ENCODE measurements at regions not wholly inside any gene's neighbourhood (a gene's known extent, or its start where the extent isn't known, plus 50 kb on each side); places are given as distances from the start of the nearest gene placed in this dataset.
"Not testable (repeated sequence)": the region's sequence is repeated elsewhere in the genome, so short reads cannot be mapped to it uniquely, and the experiment has no call there.

DNA sequence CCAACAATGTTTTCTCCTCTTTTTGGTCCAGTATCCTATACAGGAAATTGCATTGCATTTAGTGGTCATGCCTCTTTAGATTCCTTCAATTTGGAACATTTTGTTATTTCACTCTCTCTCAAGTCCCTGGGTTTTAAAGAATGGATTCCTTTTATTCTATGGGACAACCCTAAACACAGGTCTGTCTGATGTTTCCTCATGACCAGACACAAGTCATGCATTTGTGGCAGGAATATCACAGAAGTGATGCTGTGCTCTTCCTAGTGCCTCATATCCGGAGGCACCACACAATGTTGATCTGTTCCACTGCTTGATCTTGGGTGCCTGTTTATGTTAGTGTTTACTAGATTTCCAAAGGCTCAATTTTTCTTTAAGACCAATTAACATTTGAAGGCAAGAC lies 69.7 kb upstream of the H2AZ1 start:
- TF ChIP-seq ZFX (IDR thresholded peaks at IDR 0.05) = no peak
- TF ChIP-seq, protein P1, sequence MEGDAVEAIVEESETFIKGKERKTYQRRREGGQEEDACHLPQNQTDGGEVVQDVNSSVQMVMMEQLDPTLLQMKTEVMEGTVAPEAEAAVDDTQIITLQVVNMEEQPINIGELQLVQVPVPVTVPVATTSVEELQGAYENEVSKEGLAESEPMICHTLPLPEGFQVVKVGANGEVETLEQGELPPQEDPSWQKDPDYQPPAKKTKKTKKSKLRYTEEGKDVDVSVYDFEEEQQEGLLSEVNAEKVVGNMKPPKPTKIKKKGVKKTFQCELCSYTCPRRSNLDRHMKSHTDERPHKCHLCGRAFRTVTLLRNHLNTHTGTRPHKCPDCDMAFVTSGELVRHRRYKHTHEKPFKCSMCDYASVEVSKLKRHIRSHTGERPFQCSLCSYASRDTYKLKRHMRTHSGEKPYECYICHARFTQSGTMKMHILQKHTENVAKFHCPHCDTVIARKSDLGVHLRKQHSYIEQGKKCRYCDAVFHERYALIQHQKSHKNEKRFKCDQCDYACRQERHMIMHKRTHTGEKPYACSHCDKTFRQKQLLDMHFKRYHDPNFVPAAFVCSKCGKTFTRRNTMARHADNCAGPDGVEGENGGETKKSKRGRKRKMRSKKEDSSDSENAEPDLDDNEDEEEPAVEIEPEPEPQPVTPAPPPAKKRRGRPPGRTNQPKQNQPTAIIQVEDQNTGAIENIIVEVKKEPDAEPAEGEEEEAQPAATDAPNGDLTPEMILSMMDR (conservative IDR thresholded peaks at IDR 0.05) = no peak
- H3K27ac ChIP-seq = no peak overlapping the region

DNA sequence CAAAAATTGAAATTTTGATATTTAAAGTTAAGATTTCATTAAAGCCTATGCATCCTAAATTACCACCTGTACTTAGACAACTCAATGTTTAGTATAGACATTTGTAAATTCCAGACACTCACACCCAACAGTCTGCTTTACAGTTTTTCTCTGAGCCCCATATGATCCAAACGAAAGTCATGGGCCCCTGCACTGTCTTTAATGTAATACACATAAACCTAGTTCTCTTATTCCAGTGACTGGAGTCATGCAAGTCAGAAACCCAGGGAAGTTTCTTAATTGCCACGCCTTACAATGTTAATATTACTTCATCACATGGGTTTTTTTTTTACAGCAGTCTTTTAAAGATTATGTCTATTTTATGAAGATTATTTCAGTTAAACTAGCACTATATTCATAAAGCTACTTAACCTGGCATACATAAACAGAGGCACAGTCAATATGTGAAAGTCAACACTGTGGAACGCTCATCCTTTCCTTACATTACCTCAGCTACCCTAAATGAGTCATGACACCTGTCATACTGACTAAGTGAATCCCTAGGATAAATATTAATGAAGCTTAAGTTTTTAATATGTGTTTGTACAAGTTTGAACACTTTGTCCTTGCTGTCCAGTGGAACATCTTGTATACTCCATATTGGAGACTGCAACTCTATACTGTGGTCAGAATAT lies 67.7 kb upstream of the H2AZ1 start:
- no peak overlapping the region for H3K27ac ChIP-seq
- TF ChIP-seq ZFX (IDR thresholded peaks at IDR 0.05) = no peak
- TF ChIP-seq, protein P1 (conservative IDR thresholded peaks at IDR 0.05) = no peak

DNA sequence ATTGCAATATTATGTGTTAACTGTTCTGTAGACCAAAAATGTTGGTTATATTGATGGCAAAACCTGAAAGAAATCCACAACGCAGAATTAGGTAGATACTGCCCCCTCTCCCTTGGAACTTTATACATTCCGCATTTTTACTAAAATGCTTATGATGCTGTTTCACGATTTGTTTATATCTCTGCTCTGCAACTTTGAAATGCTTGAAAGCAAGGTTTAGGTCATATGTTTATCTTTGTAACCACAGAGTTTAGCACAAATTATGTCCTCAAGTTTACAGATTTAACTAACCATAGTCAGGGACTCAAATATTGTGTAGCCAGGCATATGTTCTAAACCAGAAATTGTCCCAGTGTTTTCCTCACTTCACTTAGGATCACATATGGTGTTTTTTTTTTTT lies 66.1 kb upstream of the H2AZ1 start:
- H3K27ac ChIP-seq = peak overlapping the region; percentile 17; the same call in 1 of the 2 replicates
- TF ChIP-seq, protein P1 (conservative IDR thresholded peaks at IDR 0.05) = no peak
- TF ChIP-seq ZFX (IDR thresholded peaks at IDR 0.05) = no peak

DNA sequence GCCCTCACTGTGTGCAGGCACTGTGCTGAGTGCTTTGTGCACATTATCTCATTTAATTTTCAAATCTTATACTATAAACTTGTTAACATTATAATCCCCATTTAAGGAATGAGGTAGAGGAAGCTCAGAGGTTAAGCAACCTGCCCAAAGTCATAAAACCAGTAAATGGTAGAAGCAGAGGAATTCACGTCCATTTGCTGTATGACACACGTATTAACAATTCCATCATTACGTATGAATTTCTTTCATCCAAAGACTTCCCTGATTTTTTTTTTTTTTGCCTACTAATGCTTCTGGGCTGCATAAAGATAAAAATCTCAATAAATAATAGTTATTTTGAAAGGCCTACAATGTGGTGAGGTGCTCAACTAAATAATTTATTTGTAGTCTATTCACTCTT lies 64.5 kb upstream of the H2AZ1 start:
- no peak overlapping the region for H3K27ac ChIP-seq
- TF ChIP-seq, protein P1 (conservative IDR thresholded peaks at IDR 0.05) = no peak
- no peak for TF ChIP-seq ZFX (IDR thresholded peaks at IDR 0.05)

DNA sequence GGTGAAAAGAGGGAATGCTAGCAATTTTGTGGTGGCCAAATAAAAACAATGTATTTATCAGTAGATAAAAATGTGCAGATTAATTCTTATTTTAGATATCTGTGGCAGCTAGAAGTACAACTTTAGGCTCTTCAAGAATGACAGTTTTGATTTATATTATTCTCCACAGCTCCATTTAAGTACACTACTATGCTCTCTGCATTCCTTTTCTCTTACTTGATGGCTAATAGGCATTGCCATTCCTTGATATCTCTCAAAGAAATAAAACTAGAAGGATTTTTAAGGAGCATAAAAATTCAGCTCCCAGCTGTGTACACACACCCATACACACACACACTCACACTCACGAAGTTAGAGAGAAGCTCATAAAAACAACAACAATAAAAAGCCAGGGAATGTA lies 59.4 kb upstream of the H2AZ1 start:
- no peak overlapping the region for H3K27ac ChIP-seq
- TF ChIP-seq, protein P1 (conservative IDR thresholded peaks at IDR 0.05) = no peak
- TF ChIP-seq ZFX (IDR thresholded peaks at IDR 0.05) = no peak

DNA sequence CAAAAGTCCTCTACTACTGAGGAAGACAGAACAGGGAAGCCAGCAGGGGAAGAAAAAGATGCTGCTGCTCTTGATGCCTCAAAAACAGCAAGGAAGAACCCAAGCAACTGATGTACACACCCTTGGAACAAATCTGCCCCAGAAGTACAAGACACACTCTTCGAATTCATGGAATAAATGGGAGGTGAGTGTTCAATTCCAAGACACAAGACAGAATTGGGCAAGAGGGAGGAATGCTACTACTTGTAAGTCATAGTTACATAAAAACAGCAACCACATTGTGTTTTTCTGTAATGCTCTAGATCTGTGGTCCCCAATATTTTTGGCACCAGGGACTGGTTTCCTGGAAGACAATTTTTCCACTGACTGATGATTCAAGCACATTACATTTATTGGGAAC lies 58.0 kb upstream of the H2AZ1 start:
- TF ChIP-seq, protein P1 (conservative IDR thresholded peaks at IDR 0.05) = no peak
- TF ChIP-seq ZFX (IDR thresholded peaks at IDR 0.05) = no peak
- H3K27ac ChIP-seq = no peak overlapping the region

DNA sequence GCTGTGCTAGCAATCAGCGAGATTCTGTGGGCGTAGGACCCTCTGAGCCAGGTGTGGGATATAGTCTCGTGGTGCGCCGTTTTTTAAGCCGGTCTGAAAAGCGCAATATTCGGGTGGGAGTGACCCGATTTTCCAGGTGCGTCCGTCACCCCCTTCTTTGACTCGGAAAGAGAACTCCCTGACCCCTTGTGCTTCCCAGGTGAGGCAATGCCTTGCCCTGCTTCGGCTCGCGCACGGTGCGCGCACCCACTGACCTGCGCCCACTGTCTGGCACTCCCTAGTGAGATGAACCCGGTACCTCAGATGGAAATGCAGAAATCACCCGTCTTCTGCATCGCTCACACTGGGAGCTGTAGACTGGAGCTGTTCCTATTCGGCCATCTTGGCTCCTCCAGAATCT lies 56.1 kb upstream of the H2AZ1 start:
- H3K27ac ChIP-seq = not testable (repeated sequence)

Measured in C4-2B (cell line).